ENCODE measurements at regions not wholly inside any gene's neighbourhood (a gene's known extent, or its start where the extent isn't known, plus 50 kb on each side); places are given as distances from the start of the nearest gene placed in this dataset.

GRCh38 chr4:177573507-177573906 is 131.3 kb upstream of the AGA start:
- FAIRE-seq, result no peak

GRCh38 chr4:177574446-177574845 is 132.2 kb upstream of the AGA start:
- no peak for FAIRE-seq

GRCh38 chr4:177579649-177580048 is 137.4 kb upstream of the AGA start:
- FAIRE-seq, result peak; percentile 24

- no peak for FAIRE-seq
These were observed 140.8 kb upstream of the AGA start for GRCh38 chr4:177582992-177583391.

GRCh38 chr4:177587989-177588388 is 145.8 kb upstream of the AGA start:
- no peak for FAIRE-seq

GRCh38 chr4:177595386-177595785 is 153.1 kb upstream of the AGA start:
- FAIRE-seq, result no peak

GRCh38 chr4:177596035-177596434 is 153.8 kb upstream of the AGA start:
- FAIRE-seq, result no peak

GRCh38 chr4:177596991-177597390 is 154.8 kb upstream of the AGA start:
- no peak for FAIRE-seq

- FAIRE-seq, result no peak
These were observed 163.0 kb upstream of the AGA start for GRCh38 chr4:177605252-177605651.

GRCh38 chr4:177607111-177607573 is 164.9 kb upstream of the AGA start:
- FAIRE-seq, result no peak

GRCh38 chr4:177611974-177612664 is 169.9 kb upstream of the AGA start:
- FAIRE-seq, result no peak

- no peak for FAIRE-seq
These were observed 170.4 kb upstream of the AGA start for GRCh38 chr4:177612684-177613083.

- no peak for FAIRE-seq
These were observed 190.2 kb upstream of the AGA start for GRCh38 chr4:177632481-177632880.

- FAIRE-seq, result no peak
These were observed 196.6 kb upstream of the AGA start for GRCh38 chr4:177638871-177639270.

GRCh38 chr4:177640864-177641263 is 198.6 kb upstream of the AGA start:
- FAIRE-seq, result no peak

GRCh38 chr4:177660223-177660622 is 218.0 kb upstream of the AGA start:
- FAIRE-seq, result no peak

- FAIRE-seq, result no peak
These were observed 225.4 kb upstream of the AGA start for GRCh38 chr4:177667687-177668086.

GRCh38 chr4:177671387-177671786 is 229.2 kb upstream of the AGA start:
- no peak for FAIRE-seq

GRCh38 chr4:177671845-177672244 is 229.6 kb upstream of the AGA start:
- no peak for FAIRE-seq

- no peak for FAIRE-seq
These were observed 231.8 kb upstream of the AGA start for GRCh38 chr4:177673985-177674489.

GRCh38 chr4:177680308-177680707 is 238.1 kb upstream of the AGA start:
- no peak for FAIRE-seq

GRCh38 chr4:177681902-177682301 is 239.7 kb upstream of the AGA start:
- FAIRE-seq, result no peak

GRCh38 chr4:177687117-177687516 is 244.9 kb upstream of the AGA start:
- peak; percentile 69 for FAIRE-seq

GRCh38 chr4:177692907-177693306 is 250.7 kb upstream of the AGA start:
- no peak for FAIRE-seq

- FAIRE-seq, result no peak
These were observed 254.3 kb upstream of the AGA start for GRCh38 chr4:177696438-177696966.
